ENCODE measurements at regions not wholly inside any gene's neighbourhood (a gene's known extent, or its start where the extent isn't known, plus 50 kb on each side); places are given as distances from the start of the nearest gene placed in this dataset.
A peak's percentile ranks its signal among the peaks of the same experiment; 100 is the strongest.

GRCh38 chr12:20210621-20211215 is 157.6 kb upstream of the PDE3A start:
- DNase-seq (no peak), ATAC-seq (no peak)
- intact Hi-C loops (cut with DNase I, micrococcal nuclease), result loop anchor here in 1 of 2 donors (10.0 kb wide), 1 partner anchor 164 kb away; no protein-coding TSS in a partner anchor

- intact Hi-C loops (cut with DNase I, micrococcal nuclease), result loop anchor here in 1 of 2 donors (10.0 kb wide), 1 partner anchor 163 kb away; no protein-coding TSS in a partner anchor
- no peak for DNase-seq
- peak; percentile 85 for ATAC-seq
These were observed 156.8 kb upstream of the PDE3A start for GRCh38 chr12:20211541-20211940.

GRCh38 chr12:20211981-20212421 is 156.3 kb upstream of the PDE3A start:
- ATAC-seq (peak; percentile 11), DNase-seq (no peak)
- intact Hi-C loops (cut with DNase I, micrococcal nuclease), result loop anchor here in 1 of 2 donors (10.0 kb wide), 1 partner anchor 163 kb away; no protein-coding TSS in a partner anchor

- DNase-seq (peak; percentile 36 to 79), ATAC-seq (peak; percentile 76)
- intact Hi-C loops (cut with DNase I, micrococcal nuclease), result loop anchor here in 1 of 2 donors (10.0 kb wide), 1 partner anchor 162 kb away; no protein-coding TSS in a partner anchor
These were observed 155.4 kb upstream of the PDE3A start for GRCh38 chr12:20212658-20213555.

GRCh38 chr12:20213723-20214625 is 154.4 kb upstream of the PDE3A start:
- ATAC-seq, result no peak

GRCh38 chr12:20220339-20220738 is 148.0 kb upstream of the PDE3A start:
- no peak for DNase-seq
- intact Hi-C loops (cut with DNase I, micrococcal nuclease), result no loop called here
- ATAC-seq, result peak; percentile 82

More at GRCh38 chr12:20213723-20214625, 154.4 kb upstream of the PDE3A start:
- intact Hi-C loops (cut with DNase I, micrococcal nuclease), result loop anchor here in 1 of 2 donors (10.0 kb wide), 1 partner anchor 161 kb away; no protein-coding TSS in a partner anchor
- DNase-seq, result no peak

- ATAC-seq (no peak), DNase-seq (no peak)
- intact Hi-C loops (cut with DNase I, micrococcal nuclease), result no loop called here
These were observed 135.2 kb upstream of the PDE3A start for GRCh38 chr12:20232931-20233675.

- ATAC-seq, result no peak
- intact Hi-C loops (cut with DNase I, micrococcal nuclease), result no loop called here
- no peak for DNase-seq
These were observed 133.9 kb upstream of the PDE3A start for GRCh38 chr12:20234474-20234873.

- DNase-seq (no peak), ATAC-seq (no peak)
- intact Hi-C loops (cut with DNase I, micrococcal nuclease), result no loop called here
These were observed 131.2 kb upstream of the PDE3A start for GRCh38 chr12:20237091-20237490.

GRCh38 chr12:20245491-20245890 is 122.8 kb upstream of the PDE3A start:
- intact Hi-C loops (cut with DNase I, micrococcal nuclease), result no loop called here
- ATAC-seq, result no peak

GRCh38 chr12:20248646-20249045 is 119.7 kb upstream of the PDE3A start:
- no peak for DNase-seq
- no peak for ATAC-seq
- intact Hi-C loops (cut with DNase I, micrococcal nuclease), result no loop called here

More at GRCh38 chr12:20245491-20245890, 122.8 kb upstream of the PDE3A start:
- no peak for DNase-seq

- DNase-seq (no peak), ATAC-seq (no peak)
- intact Hi-C loops (cut with DNase I, micrococcal nuclease), result no loop called here
These were observed 117.6 kb upstream of the PDE3A start for GRCh38 chr12:20250761-20251160.

- DNase-seq (no peak), ATAC-seq (no peak)
These were observed 111.0 kb upstream of the PDE3A start for GRCh38 chr12:20257311-20257710.

GRCh38 chr12:20259786-20260185 is 108.6 kb upstream of the PDE3A start:
- ATAC-seq, result no peak
- no peak for DNase-seq
- intact Hi-C loops (cut with DNase I, micrococcal nuclease), result no loop called here

More at GRCh38 chr12:20257311-20257710, 111.0 kb upstream of the PDE3A start:
- intact Hi-C loops (cut with DNase I, micrococcal nuclease), result no loop called here

- no peak for ATAC-seq
- no peak for DNase-seq
- intact Hi-C loops (cut with DNase I, micrococcal nuclease), result no loop called here
These were observed 107.5 kb upstream of the PDE3A start for GRCh38 chr12:20260851-20261250.

GRCh38 chr12:20262119-20262518 is 106.2 kb upstream of the PDE3A start:
- no peak for DNase-seq
- ATAC-seq, result no peak
- intact Hi-C loops (cut with DNase I, micrococcal nuclease), result no loop called here

- DNase-seq (no peak), ATAC-seq (no peak)
- intact Hi-C loops (cut with DNase I, micrococcal nuclease), result no loop called here
These were observed 104.3 kb upstream of the PDE3A start for GRCh38 chr12:20264026-20264425.

GRCh38 chr12:20264608-20265114 is 103.7 kb upstream of the PDE3A start:
- intact Hi-C loops (cut with DNase I, micrococcal nuclease), result no loop called here
- DNase-seq (no peak), ATAC-seq (no peak)
